ENCODE measurements at regions not wholly inside any gene's neighbourhood (a gene's known extent, or its start where the extent isn't known, plus 50 kb on each side); places are given as distances from the start of the nearest gene placed in this dataset.

- TF ChIP-seq EZH2phosphoT487 (IDR thresholded peaks at IDR 0.05; ENCODE audit: low read length) = no peak
- TF ChIP-seq EZH2 (optimal IDR thresholded peaks at IDR 0.05; ENCODE audit: low read depth, low read length) = no peak
Measured at GRCh38 chr15:47523681-47524475, 193.4 kb upstream of the SEMA6D start.

Measured in MM.1S (cell line).